Keratinocyte (primary cell): ENCODE measurements at regions not wholly inside any gene's neighbourhood (a gene's known extent, or its start where the extent isn't known, plus 50 kb on each side); places are given as distances from the start of the nearest gene placed in this dataset.

Source experiments
- CTCF ChIP-seq, 3 experiments: IDR thresholded peaks in 1 of 3; conservative IDR thresholded peaks in 1 of 3; optimal IDR thresholded peaks in 1 of 3; 2 replicates in 2 of 3; 3 replicates in 1 of 3; pipeline versions ENCODE3 to v1.5.1; 2011; ENCODE audit warnings: low read length in 3 of 3, mild to moderate bottlenecking in 3 of 3, moderate library complexity in 2 of 3, control low read depth in 1 of 3, inconsistent platforms in 1 of 3; ENCODE audit not compliant: insufficient read depth in 2 of 3; ENCODE audit errors: extremely low read depth in 1 of 3
- EZH2 ChIP-seq: IDR thresholded peaks from one replicate; pipeline ENCODE4 v1.6.1; 2012; ENCODE audit warnings: inconsistent platforms, mild to moderate bottlenecking, low read length, moderate library complexity

GRCh38 chr22:48204296-48204695 is 1441.8 kb downstream of the TBC1D22A start:
- TF ChIP-seq CTCF (optimal IDR thresholded peaks at IDR 0.05 in 1 of 3, IDR thresholded peaks at IDR 0.05 in 1 of 3, conservative IDR thresholded peaks at IDR 0.05 in 1 of 3; ENCODE audit: extremely low read depth in 1 of 3, insufficient read depth in 2 of 3, low read length in 3 of 3) (no peak), EZH2 (no peak)
